Fibroblast of peridontal ligament (primary cell): ENCODE measurements at regions not wholly inside any gene's neighbourhood (a gene's known extent, or its start where the extent isn't known, plus 50 kb on each side); places are given as distances from the start of the nearest gene placed in this dataset.

Experiments used
- DNase-seq: peaks from one replicate; pipeline ENCODE4 v3.0.0-alpha.2; 2010; ENCODE audit errors: extremely low read depth

DNA sequence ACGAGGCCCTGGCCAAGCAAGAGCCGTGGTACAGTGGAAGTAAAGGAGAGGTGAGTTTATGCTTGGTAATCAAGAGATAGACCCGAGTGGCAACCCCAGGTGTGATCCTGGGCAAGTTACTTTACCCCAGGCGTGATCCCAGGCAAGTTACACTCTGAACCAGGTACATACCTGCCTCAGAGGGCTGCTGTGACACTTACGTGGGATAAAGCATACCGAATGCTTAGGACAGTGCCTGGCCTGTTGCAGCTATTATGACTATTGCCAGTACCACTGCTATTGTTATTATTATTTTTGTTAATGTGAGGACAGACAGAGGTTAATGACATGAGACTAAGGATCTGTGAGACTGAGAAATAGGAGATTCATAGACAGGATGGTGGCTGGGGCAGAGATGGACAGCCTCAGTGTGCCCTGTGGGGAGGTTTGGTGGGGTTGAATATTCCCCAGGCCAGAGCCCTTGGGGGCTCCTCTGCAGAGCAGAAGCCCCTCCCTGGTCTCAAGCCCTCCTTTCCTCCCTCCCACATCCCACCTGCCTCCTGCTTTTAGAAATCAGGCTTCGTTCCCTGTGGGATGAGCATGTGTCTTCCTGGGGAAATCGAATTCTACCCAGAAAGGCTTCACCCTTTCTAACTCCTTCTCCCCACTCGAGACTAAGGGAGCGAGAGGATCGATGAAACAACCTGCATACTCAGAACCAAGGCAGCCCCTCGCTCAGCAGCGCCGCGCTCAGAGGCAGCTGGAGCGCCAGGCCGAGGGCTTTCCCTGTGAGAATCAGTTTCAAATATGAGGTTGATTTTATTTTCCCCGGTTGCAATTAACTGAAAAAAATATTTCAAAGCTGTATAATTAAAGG lies 62.0 kb upstream of the SIX3 start:
- DNase-seq, result no peak

DNA sequence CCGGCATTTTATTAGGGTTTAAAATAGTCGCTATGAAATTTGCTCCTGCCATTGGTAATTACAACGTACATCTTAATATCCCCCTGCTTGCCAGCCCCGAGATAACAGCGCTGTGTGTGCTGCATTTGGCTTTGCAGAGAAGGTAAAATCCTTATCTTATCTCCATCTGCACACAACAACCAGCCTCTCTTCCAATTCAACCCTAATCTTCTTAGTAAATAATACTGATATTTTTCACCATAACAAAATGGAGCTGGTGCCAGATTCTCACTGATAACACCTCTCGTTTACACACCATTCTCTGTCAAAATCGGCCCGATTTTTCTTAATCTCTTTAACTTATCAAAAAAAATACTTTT lies 61.4 kb upstream of the SIX3 start:
- DNase-seq, result no peak

GRCh38 chr2:44881856-44882255 lies 59.6 kb upstream of the SIX3 start:
- no peak for DNase-seq

DNA sequence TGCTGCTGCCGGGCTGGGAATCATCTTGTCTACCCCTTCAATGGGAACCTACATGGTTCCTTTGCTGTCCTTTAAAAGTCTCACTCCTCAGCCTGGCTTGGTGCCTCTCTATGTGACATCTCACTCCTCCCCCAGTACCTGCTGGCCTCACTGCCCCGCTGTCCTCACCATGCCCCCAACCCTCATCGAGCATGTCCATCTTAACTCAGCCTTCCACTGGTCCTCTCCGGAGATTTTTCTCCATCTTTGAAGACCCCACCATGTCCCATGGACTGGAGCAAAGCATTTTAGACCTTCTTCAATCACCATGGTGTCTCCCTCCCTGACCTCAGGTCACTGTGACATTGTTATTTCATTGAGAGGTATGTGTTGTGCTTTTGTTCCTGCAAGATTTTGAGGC lies 58.1 kb upstream of the SIX3 start:
- no peak for DNase-seq

- no peak for DNase-seq
These were observed 57.3 kb upstream of the SIX3 start for GRCh38 chr2:44884231-44884630.

GRCh38 chr2:44884677-44885076 lies 56.8 kb upstream of the SIX3 start:
- no peak for DNase-seq

- peak; percentile 54 for DNase-seq
These were observed 55.1 kb upstream of the SIX3 start for GRCh38 chr2:44886414-44886813.

DNA sequence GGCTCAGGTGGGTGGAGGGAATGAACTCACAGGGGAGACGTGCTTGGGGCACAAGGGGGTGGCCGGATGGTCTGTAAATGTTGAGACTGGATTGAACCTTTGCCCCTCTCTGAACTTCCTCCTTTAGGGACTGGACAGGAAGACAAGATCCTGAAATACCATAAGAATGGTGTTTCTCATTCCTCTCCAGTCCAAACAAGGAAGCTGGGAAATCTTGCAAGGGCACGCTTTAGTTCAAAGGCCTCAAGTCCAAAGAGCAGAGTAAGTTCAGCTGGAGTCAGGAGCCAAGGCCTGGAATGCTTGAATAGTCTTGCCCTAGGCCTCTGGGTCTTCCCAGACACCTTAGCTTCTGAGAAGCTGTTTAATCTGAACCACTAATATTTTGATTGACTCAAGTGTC lies 52.4 kb upstream of the SIX3 start:
- DNase-seq, result no peak
